Natural killer cell (primary cell): ENCODE measurements at regions not wholly inside any gene's neighbourhood (a gene's known extent, or its start where the extent isn't known, plus 50 kb on each side); places are given as distances from the start of the nearest gene placed in this dataset.

Experiments
- ATAC-seq, 3 donors: fragments of 150-1000 bp in 2 of 3; fragments of 200-7000 bp in 1 of 3; cut with Tn5 transposase; 1 replicate in 1 of 3; 2 replicates in 2 of 3; pipeline ENCODE4 v1.10.0; 2021; ENCODE audit warnings: mild to moderate bottlenecking in 2 of 3, moderate library complexity in 2 of 3
- DNase-seq, 2 donors: peaks; one replicate each; pipeline versions ENCODE4 v3.0.0 to v3.0.0-alpha.2; 2013 to 2021; ENCODE audit warnings: mixed read lengths in 1 of 2
- H3K27ac ChIP-seq: one replicate; pipeline ENCODE4 v1.5.1; 2013; ENCODE audit warnings: mild to moderate bottlenecking, low read length
- H3K27me3 ChIP-seq: one replicate; pipeline ENCODE4 v1.6.1; 2013; ENCODE audit warnings: low read length; ENCODE audit not compliant: control insufficient read depth, insufficient read depth
- H3K36me3 ChIP-seq: one replicate; pipeline ENCODE4 v1.6.1; 2013; ENCODE audit warnings: low read length; ENCODE audit not compliant: control insufficient read depth, insufficient read depth
- H3K4me1 ChIP-seq: one replicate; pipeline ENCODE4 v1.6.1; 2013; ENCODE audit warnings: low read length; ENCODE audit not compliant: control insufficient read depth, insufficient read depth
- H3K4me3 ChIP-seq: one replicate; pipeline ENCODE4 v1.5.1; 2013; ENCODE audit warnings: low read length
- H3K9me3 ChIP-seq: one replicate; pipeline ENCODE4 v1.6.1; 2013; ENCODE audit warnings: low read length; ENCODE audit not compliant: control insufficient read depth, insufficient read depth
- H3K27ac Mint-ChIP-seq, 2 donors: one replicate each; pipeline ENCODE4 v1.8.0; 2022; ENCODE audit warnings: mild to moderate bottlenecking in 2 of 2, mixed read lengths in 2 of 2, moderate library complexity in 1 of 2
- H3K27me3 Mint-ChIP-seq, 2 donors: one replicate each; pipeline ENCODE4 v1.8.0; 2022; ENCODE audit warnings: low read depth in 2 of 2, mixed read lengths in 2 of 2
- H3K36me3 Mint-ChIP-seq: one replicate; pipeline ENCODE4 v1.8.0; 2022; ENCODE audit warnings: mixed read lengths
- H3K4me1 Mint-ChIP-seq, 2 donors: one replicate each; pipeline ENCODE4 v1.8.0; 2022; ENCODE audit warnings: mixed read lengths in 2 of 2
- H3K4me3 Mint-ChIP-seq: one replicate; pipeline ENCODE4 v1.8.0; 2022; ENCODE audit warnings: mild to moderate bottlenecking, moderate library complexity, mixed read lengths
- H3K9me3 Mint-ChIP-seq, 2 donors: one replicate each; pipeline ENCODE4 v1.8.0; 2022; ENCODE audit warnings: mixed read lengths in 2 of 2
- WGBS: methylation state at CpG from one replicate; pipeline ENCODE4 v1.1.7; 2013; ENCODE audit warnings: missing lambda C conversion rate; ENCODE audit not compliant: insufficient coverage; 5-methylcytosine and 5-hydroxymethylcytosine counted together
- intact Hi-C: fragments of 100-400 bp; cut with micrococcal nuclease; formaldehyde crosslinking; loops from one replicate; pipeline ENCODE4 v1.14.2; 2022
- TF ChIP-seq, protein P1 (sequence below): fragments of 200-600 bp; IDR thresholded peaks from one replicate; pipeline ENCODE4 v1.8.0; 2022; ENCODE audit warnings: antibody characterized with exemption

DNA sequence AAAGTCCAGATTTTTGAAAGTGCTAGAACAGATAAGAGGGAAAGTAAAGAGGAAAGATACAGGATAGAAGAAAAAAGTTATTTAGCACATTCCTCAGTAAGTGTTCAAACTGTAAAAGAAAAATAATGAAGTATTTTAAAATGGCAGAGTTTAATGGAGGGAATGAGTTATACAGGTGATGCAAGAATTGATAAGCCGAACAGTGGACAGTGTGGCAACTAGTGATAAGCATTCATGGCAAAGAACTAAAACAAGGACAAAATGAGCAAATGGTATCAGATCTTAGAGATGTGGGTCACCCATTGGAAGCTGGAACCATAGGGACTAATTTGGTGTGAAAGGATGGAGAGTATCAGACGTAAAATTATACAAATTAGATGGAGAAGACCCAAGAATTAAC lies 622.9 kb upstream of the SGO1 start:
- Mint-ChIP-seq H3K36me3 (peaks cover 44% of the 10 kb centered on the region), H3K27me3 (no peaks in the 10 kb centered on the region), H3K27ac (no peak overlapping the region), H3K4me3 (no peak overlapping the region), H3K4me1 (no peaks in the 10 kb centered on the region), H3K9me3 (peaks cover 18 to 34% of the 10 kb centered on the region in 2 donors)
- Histone ChIP-seq H3K4me1 (no peaks in the 10 kb centered on the region), H3K27me3 (no peaks in the 10 kb centered on the region), H3K9me3 (no peaks in the 10 kb centered on the region), H3K36me3 (no peaks in the 10 kb centered on the region), H3K27ac (no peak overlapping the region), H3K4me3 (no peak overlapping the region)
- intact Hi-C loops = no loop called here
- no peak for DNase-seq
- WGBS = 89% methylated on average over 2 of the region's 2 CpGs
- TF ChIP-seq, protein P1, sequence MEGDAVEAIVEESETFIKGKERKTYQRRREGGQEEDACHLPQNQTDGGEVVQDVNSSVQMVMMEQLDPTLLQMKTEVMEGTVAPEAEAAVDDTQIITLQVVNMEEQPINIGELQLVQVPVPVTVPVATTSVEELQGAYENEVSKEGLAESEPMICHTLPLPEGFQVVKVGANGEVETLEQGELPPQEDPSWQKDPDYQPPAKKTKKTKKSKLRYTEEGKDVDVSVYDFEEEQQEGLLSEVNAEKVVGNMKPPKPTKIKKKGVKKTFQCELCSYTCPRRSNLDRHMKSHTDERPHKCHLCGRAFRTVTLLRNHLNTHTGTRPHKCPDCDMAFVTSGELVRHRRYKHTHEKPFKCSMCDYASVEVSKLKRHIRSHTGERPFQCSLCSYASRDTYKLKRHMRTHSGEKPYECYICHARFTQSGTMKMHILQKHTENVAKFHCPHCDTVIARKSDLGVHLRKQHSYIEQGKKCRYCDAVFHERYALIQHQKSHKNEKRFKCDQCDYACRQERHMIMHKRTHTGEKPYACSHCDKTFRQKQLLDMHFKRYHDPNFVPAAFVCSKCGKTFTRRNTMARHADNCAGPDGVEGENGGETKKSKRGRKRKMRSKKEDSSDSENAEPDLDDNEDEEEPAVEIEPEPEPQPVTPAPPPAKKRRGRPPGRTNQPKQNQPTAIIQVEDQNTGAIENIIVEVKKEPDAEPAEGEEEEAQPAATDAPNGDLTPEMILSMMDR = no peak
- no peak for ATAC-seq

DNA sequence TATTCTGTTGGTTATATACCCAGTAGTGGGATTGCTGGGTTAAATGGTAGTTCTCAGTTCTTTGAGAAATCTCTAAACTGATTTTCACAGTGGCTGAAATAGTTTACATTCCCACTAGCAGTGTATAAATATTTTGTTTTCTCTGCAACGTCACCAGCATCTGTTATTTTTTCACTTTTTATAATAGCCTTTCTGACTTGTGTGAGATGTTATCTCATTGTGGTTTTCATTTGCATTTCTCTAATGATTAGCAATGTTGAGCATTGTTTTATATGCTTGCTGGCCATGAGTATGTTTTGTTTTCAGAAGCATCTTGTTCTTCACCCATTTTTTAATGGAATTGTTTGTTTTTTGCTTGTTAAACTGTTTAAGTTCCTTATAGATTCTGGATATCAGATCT lies 612.7 kb upstream of the SGO1 start:
- intact Hi-C loops = no loop called here
- peaks cover 12 to 26% of the 10 kb centered on the region in 2 donors for H3K9me3 Mint-ChIP-seq
- H3K36me3 Mint-ChIP-seq = peaks cover 4% of the 10 kb centered on the region
- H3K4me3 ChIP-seq = no peak overlapping the region
- H3K27me3 Mint-ChIP-seq = no peaks in the 10 kb centered on the region
- TF ChIP-seq, protein P1 = no peak
- H3K4me3 Mint-ChIP-seq = no peak overlapping the region
- no peaks in the 10 kb centered on the region for H3K4me1 Mint-ChIP-seq
- WGBS = no CpG with 5 or more reads among the region's 1 CpG
- no peaks in the 10 kb centered on the region for H3K4me1 ChIP-seq
- H3K36me3 ChIP-seq = no peaks in the 10 kb centered on the region
- peaks cover 3% of the 10 kb centered on the region for H3K9me3 ChIP-seq
- no peak overlapping the region for H3K27ac Mint-ChIP-seq
- no peak overlapping the region for H3K27ac ChIP-seq
- DNase-seq (no peak), ATAC-seq (no peak)
- no peaks in the 10 kb centered on the region for H3K27me3 ChIP-seq

DNA sequence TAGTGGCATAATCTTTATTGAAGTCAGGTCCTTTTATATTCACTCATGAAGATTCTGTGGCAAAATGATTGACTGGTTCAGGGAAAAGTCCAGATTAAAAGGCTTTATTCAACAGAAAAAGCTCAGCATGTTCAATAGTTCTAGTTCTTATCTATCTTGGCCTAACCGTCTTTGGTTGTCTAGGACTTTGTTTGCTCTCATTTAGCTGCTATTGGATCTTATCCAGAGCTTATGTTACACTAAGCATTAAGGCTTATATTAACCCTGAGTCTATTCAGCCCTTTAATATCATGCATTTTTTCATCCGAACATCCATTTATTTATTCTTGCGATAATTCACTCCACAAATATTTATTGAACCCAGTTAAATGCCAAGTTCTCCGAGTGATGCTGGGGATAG lies 601.0 kb upstream of the SGO1 start:
- TF ChIP-seq, protein P1 = no peak
- H3K4me1 ChIP-seq = no peaks in the 10 kb centered on the region
- no peak overlapping the region for H3K27ac ChIP-seq
- H3K36me3 ChIP-seq = no peaks in the 10 kb centered on the region
- peaks cover 30 to 37% of the 10 kb centered on the region in 2 donors for H3K9me3 Mint-ChIP-seq
- no peaks in the 10 kb centered on the region for H3K27me3 ChIP-seq
- DNase-seq = no peak
- H3K4me1 Mint-ChIP-seq = no peaks in the 10 kb centered on the region
- peaks cover 36% of the 10 kb centered on the region for H3K36me3 Mint-ChIP-seq
- H3K4me3 ChIP-seq = no peak overlapping the region
- no peaks in the 10 kb centered on the region for H3K27me3 Mint-ChIP-seq
- intact Hi-C loops = no loop called here
- ATAC-seq = no peak
- H3K4me3 Mint-ChIP-seq = no peak overlapping the region
- WGBS = 91% methylated on average over 4 of the region's 4 CpGs
- H3K27ac Mint-ChIP-seq = no peak overlapping the region
- peaks cover 13% of the 10 kb centered on the region for H3K9me3 ChIP-seq

DNA sequence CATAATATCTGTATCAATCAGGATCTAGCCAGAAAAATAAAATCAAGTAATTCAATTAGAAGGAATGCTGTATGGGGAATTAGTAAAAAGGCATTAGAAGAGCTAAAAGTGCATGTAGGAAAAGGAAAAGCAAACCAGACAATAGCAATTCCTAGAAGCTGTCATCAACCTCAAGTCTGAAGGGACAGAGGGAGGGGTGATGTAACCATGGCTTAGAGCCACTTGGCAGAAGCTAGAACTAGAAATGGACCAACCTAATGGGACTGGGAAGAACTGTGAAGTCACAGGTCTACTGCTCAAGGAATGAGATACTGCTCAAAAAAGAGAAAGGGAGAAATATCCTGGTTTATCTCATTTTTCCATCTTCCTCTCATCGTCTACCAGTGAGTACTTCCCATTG lies 590.7 kb upstream of the SGO1 start:
- Mint-ChIP-seq H3K9me3 (peaks cover 12 to 28% of the 10 kb centered on the region in 2 donors), H3K4me3 (no peak overlapping the region), H3K27ac (no peak overlapping the region), H3K27me3 (no peaks in the 10 kb centered on the region), H3K4me1 (no peaks in the 10 kb centered on the region), H3K36me3 (peaks cover 23% of the 10 kb centered on the region)
- ATAC-seq (no peak), DNase-seq (no peak)
- Histone ChIP-seq H3K27me3 (no peaks in the 10 kb centered on the region), H3K4me1 (no peaks in the 10 kb centered on the region), H3K27ac (no peak overlapping the region), H3K36me3 (no peaks in the 10 kb centered on the region), H3K9me3 (peaks cover 24% of the 10 kb centered on the region), H3K4me3 (no peak overlapping the region)
- no CpG with 5 or more reads among the region's 1 CpG for WGBS
- intact Hi-C loops = no loop called here
- TF ChIP-seq, protein P1 = no peak
